ENCODE measurements at regions not wholly inside any gene's neighbourhood (a gene's known extent, or its start where the extent isn't known, plus 50 kb on each side); places are given as distances from the start of the nearest gene placed in this dataset.

GRCh38 chr18:8947566-8947965, 154.9 kb upstream of the NDUFV2 start:
- no peak for TF ChIP-seq CTCF (IDR thresholded peaks at IDR 0.05; ENCODE audit: control extremely low read depth in 1 of 3, insufficient read depth in 1 of 3, low read depth in 1 of 3, low read length in 3 of 3)
- TF ChIP-seq SP4 (IDR thresholded peaks at IDR 0.05; ENCODE audit: low read length), result no peak
- TF ChIP-seq EP300 (IDR thresholded peaks at IDR 0.05; ENCODE audit: borderline replicate concordance in 1 of 2, low read depth in 2 of 2, low read length in 2 of 2), result no peak
- TF ChIP-seq EZH2 (IDR thresholded peaks at IDR 0.05; ENCODE audit: low read depth, low read length, severe bottlenecking), result no peak
- no peak for TF ChIP-seq CREB1 (IDR thresholded peaks at IDR 0.05)
- TF ChIP-seq SP2 (IDR thresholded peaks at IDR 0.05; ENCODE audit: low read length), result no peak
- no peak for TF ChIP-seq POLR2A (IDR thresholded peaks at IDR 0.05; ENCODE audit: control extremely low read depth in 1 of 2, low read depth in 2 of 2, low read length in 2 of 2)
- TF ChIP-seq RFX5 (IDR thresholded peaks at IDR 0.05; ENCODE audit: borderline replicate concordance, low read depth, low read length), result no peak
- TF ChIP-seq TAF1 (IDR thresholded peaks at IDR 0.05; ENCODE audit: low read depth, low read length), result no peak
- TF ChIP-seq ATF2 (IDR thresholded peaks at IDR 0.05; ENCODE audit: low read length), result no peak

All from H1 (cell line).